Tibial nerve (tissue), 3 donors: ENCODE measurements at regions not wholly inside any gene's neighbourhood (a gene's known extent, or its start where the extent isn't known, plus 50 kb on each side); places are given as distances from the start of the nearest gene placed in this dataset.

Experiments
- POLR2A ChIP-seq, 2 donors: fragments of 450-650 bp; IDR thresholded peaks; one replicate each; pipeline ENCODE4 v1.6.1; 2017; ENCODE audit warnings: antibody characterized with exemption in 2 of 2, mild to moderate bottlenecking in 2 of 2, moderate library complexity in 2 of 2
- TF ChIP-seq, protein P1 (sequence below), 5 experiments: fragments of 200-600 bp in 3 of 5; fragments of 450-650 bp in 2 of 5; sonication (generic) in 3 of 5; IDR thresholded peaks; one replicate each; pipeline ENCODE4 v1.5.1; 2016 to 2019; ENCODE audit warnings: antibody characterized with exemption in 5 of 5, mild to moderate bottlenecking in 3 of 5, moderate library complexity in 2 of 5

DNA sequence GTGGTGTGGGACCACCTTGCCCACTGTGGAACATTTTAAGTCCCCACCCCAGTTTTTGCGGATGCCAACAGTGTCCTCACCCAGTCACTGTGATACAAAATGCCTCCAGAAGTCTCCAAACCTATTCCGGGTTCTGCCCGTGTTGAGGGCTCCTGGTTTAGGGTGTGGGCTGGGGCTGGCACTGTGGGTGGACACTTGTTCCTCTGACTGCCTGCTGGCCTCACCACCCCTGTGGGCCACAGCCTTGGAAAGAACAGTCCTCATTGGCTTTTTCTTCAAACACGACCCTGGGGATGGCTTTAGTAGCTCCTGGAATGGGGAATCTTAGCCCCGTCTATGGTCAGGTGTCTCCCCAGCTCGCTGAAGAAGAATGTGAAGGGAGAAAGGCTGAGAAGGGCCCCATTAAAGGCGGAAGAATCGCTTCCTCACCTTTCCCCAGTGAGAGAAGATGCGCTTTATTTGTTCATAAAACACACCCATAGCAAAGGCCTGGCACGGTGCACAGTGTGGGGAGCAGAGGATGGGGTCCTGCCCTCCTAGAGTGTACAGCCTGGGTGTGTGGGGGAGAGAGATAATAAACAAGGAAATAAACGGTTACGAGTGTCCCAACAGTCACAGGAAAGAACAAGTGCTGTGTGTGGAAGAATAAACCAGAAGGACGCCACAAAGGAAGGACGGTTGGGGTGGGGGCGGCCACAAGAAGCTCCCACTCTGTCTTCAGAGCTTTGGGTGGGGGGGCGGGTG lies 56.3 kb upstream of the SLC22A11 start:
- TF ChIP-seq, protein P1, sequence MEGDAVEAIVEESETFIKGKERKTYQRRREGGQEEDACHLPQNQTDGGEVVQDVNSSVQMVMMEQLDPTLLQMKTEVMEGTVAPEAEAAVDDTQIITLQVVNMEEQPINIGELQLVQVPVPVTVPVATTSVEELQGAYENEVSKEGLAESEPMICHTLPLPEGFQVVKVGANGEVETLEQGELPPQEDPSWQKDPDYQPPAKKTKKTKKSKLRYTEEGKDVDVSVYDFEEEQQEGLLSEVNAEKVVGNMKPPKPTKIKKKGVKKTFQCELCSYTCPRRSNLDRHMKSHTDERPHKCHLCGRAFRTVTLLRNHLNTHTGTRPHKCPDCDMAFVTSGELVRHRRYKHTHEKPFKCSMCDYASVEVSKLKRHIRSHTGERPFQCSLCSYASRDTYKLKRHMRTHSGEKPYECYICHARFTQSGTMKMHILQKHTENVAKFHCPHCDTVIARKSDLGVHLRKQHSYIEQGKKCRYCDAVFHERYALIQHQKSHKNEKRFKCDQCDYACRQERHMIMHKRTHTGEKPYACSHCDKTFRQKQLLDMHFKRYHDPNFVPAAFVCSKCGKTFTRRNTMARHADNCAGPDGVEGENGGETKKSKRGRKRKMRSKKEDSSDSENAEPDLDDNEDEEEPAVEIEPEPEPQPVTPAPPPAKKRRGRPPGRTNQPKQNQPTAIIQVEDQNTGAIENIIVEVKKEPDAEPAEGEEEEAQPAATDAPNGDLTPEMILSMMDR (IDR thresholded peaks at IDR 0.05), result no peak
- TF ChIP-seq POLR2A (IDR thresholded peaks at IDR 0.05), result no peak
